Liver (tissue), 8 donors: ENCODE measurements at regions not wholly inside any gene's neighbourhood (a gene's known extent, or its start where the extent isn't known, plus 50 kb on each side); places are given as distances from the start of the nearest gene placed in this dataset.

Source experiments
- DNase-seq: peaks from one replicate; pipeline ENCODE4 v3.0.0-alpha.2; 2017; ENCODE audit warnings: low spot score
- H3K27ac ChIP-seq, 2 donors: one replicate each; pipeline ENCODE4 v1.7.0; 2013; ENCODE audit warnings: inconsistent platforms in 2 of 2, low read length in 2 of 2, control low read depth in 1 of 2, low read depth in 1 of 2, mild to moderate bottlenecking in 1 of 2
- H3K27me3 ChIP-seq, 4 donors: one replicate each; pipeline versions ENCODE4 v1.6.1 to v1.7.0; 2013; ENCODE audit warnings: low read length in 3 of 4, inconsistent platforms in 1 of 4, mild to moderate bottlenecking in 1 of 4, moderate library complexity in 1 of 4; ENCODE audit not compliant: control insufficient read depth in 4 of 4, insufficient read depth in 4 of 4
- H3K36me3 ChIP-seq, 4 donors: one replicate each; pipeline versions ENCODE4 v1.6.1 to v1.7.0; 2013; ENCODE audit warnings: low read length in 3 of 4, mild to moderate bottlenecking in 3 of 4, low read depth in 1 of 4, moderate library complexity in 1 of 4; ENCODE audit not compliant: control insufficient read depth in 4 of 4, insufficient read depth in 3 of 4
- H3K4me1 ChIP-seq, 4 donors: one replicate each; pipeline versions ENCODE4 v1.6.1 to v1.7.0; 2013; ENCODE audit warnings: low read length in 3 of 4, mild to moderate bottlenecking in 3 of 4, moderate library complexity in 1 of 4; ENCODE audit not compliant: control insufficient read depth in 4 of 4, insufficient read depth in 4 of 4
- H3K4me3 ChIP-seq, 3 donors: one replicate each; pipeline versions ENCODE4 v1.6.1 to v1.7.0; 2013; ENCODE audit warnings: low read length in 3 of 3, control low read depth in 1 of 3, low read depth in 1 of 3, mild to moderate bottlenecking in 1 of 3
- H3K9ac ChIP-seq, 2 donors: one replicate each; pipeline ENCODE4 v1.7.0; 2013; ENCODE audit warnings: low read length in 2 of 2, mild to moderate bottlenecking in 2 of 2, moderate library complexity in 2 of 2, control low read depth in 1 of 2, low read depth in 1 of 2
- H3K9me3 ChIP-seq, 4 donors: one replicate each; pipeline versions ENCODE4 v1.6.1 to v1.7.0; 2013; ENCODE audit warnings: low read length in 3 of 4; ENCODE audit not compliant: control insufficient read depth in 4 of 4
- ATF3 ChIP-seq: IDR thresholded peaks from 2 replicates; pipeline ENCODE4 v1.6.1; 2016; ENCODE audit warnings: antibody characterized with exemption
- CTCF ChIP-seq: fragments of 150-350 bp; IDR thresholded peaks from 2 replicates; pipeline ENCODE4 v1.5.1; 2017; ENCODE audit warnings: improper control_type of control experiment, low read depth, low read length; ENCODE audit not compliant: missing input control
- EGR1 ChIP-seq, 2 donors: IDR thresholded peaks; 2 replicates each; pipeline ENCODE4 v1.6.1; 2016 to 2018; ENCODE audit warnings: antibody characterized with exemption in 2 of 2, low read depth in 2 of 2
- FOXA1 ChIP-seq: IDR thresholded peaks from 2 replicates; pipeline ENCODE4 v1.6.1; 2016; ENCODE audit warnings: antibody characterized with exemption
- FOXA2 ChIP-seq: IDR thresholded peaks from 2 replicates; pipeline ENCODE4 v1.6.1; 2016; ENCODE audit warnings: antibody characterized with exemption
- GABPA ChIP-seq, 2 donors: IDR thresholded peaks in 1 of 2; conservative IDR thresholded peaks in 1 of 2; 2 replicates each; pipeline ENCODE4 v1.6.1; 2016; ENCODE audit warnings: antibody characterized with exemption in 2 of 2, mild to moderate bottlenecking in 1 of 2, moderate library complexity in 1 of 2
- HNF4A ChIP-seq, 2 donors: conservative IDR thresholded peaks; 2 replicates each; pipeline ENCODE4 v1.6.1; 2016; ENCODE audit warnings: antibody characterized with exemption in 2 of 2, mild to moderate bottlenecking in 2 of 2
- HNF4G ChIP-seq: IDR thresholded peaks from 2 replicates; pipeline ENCODE4 v1.6.1; 2016; ENCODE audit warnings: antibody characterized with exemption
- JUND ChIP-seq, 2 donors: IDR thresholded peaks; 2 replicates each; pipeline ENCODE4 v1.6.1; 2016; ENCODE audit warnings: antibody characterized with exemption in 2 of 2
- MAX ChIP-seq: IDR thresholded peaks from 2 replicates; pipeline ENCODE4 v1.6.1; 2016; ENCODE audit warnings: antibody characterized with exemption
- NR2F2 ChIP-seq: IDR thresholded peaks from 2 replicates; pipeline ENCODE4 v1.6.1; 2016; ENCODE audit warnings: antibody characterized with exemption
- RAD21 ChIP-seq, 2 donors: IDR thresholded peaks; 2 replicates each; pipeline ENCODE4 v1.6.1; 2016; ENCODE audit warnings: antibody characterized with exemption in 2 of 2, mild to moderate bottlenecking in 2 of 2
- REST ChIP-seq: IDR thresholded peaks from 2 replicates; pipeline ENCODE4 v1.6.1; 2016; ENCODE audit warnings: antibody characterized with exemption, mild to moderate bottlenecking
- RXRA ChIP-seq, 2 donors: IDR thresholded peaks; 2 replicates each; pipeline ENCODE4 v1.6.1; 2017 to 2018; ENCODE audit warnings: antibody characterized with exemption in 2 of 2, mild to moderate bottlenecking in 1 of 2
- SP1 ChIP-seq: IDR thresholded peaks from 2 replicates; pipeline ENCODE4 v1.6.1; 2018; ENCODE audit warnings: antibody characterized with exemption, mild to moderate bottlenecking
- TAF1 ChIP-seq: conservative IDR thresholded peaks from 2 replicates; pipeline ENCODE4 v1.6.1; 2016; ENCODE audit warnings: antibody characterized with exemption, mild to moderate bottlenecking
- YY1 ChIP-seq: IDR thresholded peaks from 2 replicates; pipeline ENCODE4 v1.6.1; 2016; ENCODE audit warnings: antibody characterized with exemption, mild to moderate bottlenecking
- ZBTB33 ChIP-seq: IDR thresholded peaks from 2 replicates; pipeline ENCODE4 v1.6.1; 2016; ENCODE audit warnings: antibody characterized with exemption
- WGBS: extraction: QIAGEN DNeasy Blood & Tissue Kit; methylation state at CpG from one replicate; pipeline ENCODE4 v1.1.7; 2013; 5-methylcytosine and 5-hydroxymethylcytosine counted together
- donor health status: healthy.
- donor health status: healthy.
- donor health status: healthy.
- donor health status: healthy.
- donor health status: healthy.

- no peaks in the 10 kb centered on the region for H3K4me1 ChIP-seq
- no peaks in the 10 kb centered on the region for H3K36me3 ChIP-seq
- no peak overlapping the region for H3K27ac ChIP-seq
- H3K4me3 ChIP-seq = no peak overlapping the region
- no peak overlapping the region for H3K9ac ChIP-seq
- DNase-seq = no peak
- TF ChIP-seq ZBTB33 = no peak
- no peak for TF ChIP-seq HNF4G
- no peak for TF ChIP-seq GABPA (IDR thresholded peaks at IDR 0.05 in 1 of 2, conservative IDR thresholded peaks at IDR 0.05 in 1 of 2)
- TF ChIP-seq FOXA2 = no peak
- TF ChIP-seq NR2F2 = no peak
- no peak for TF ChIP-seq HNF4A (conservative IDR thresholded peaks at IDR 0.05)
- TF ChIP-seq FOXA1 = no peak
- TF ChIP-seq JUND (IDR thresholded peaks at IDR 0.05) = no peak
- TF ChIP-seq MAX = no peak
- no peak for TF ChIP-seq ATF3
- TF ChIP-seq YY1 = no peak
- no peak for TF ChIP-seq TAF1
- no peak for TF ChIP-seq SP1
- no peak for TF ChIP-seq REST
- no peak for TF ChIP-seq EGR1 (IDR thresholded peaks at IDR 0.05; ENCODE audit: low read depth in 2 of 2)
- no peak for TF ChIP-seq RXRA (IDR thresholded peaks at IDR 0.05)
- TF ChIP-seq CTCF = no peak
- no peaks in the 10 kb centered on the region for H3K9me3 ChIP-seq
- no peaks in the 10 kb centered on the region for H3K27me3 ChIP-seq
- 78% methylated on average over 1 of the region's 1 CpG for WGBS
These were observed 114.2 kb upstream of the ARID2 start for GRCh38 chr12:45615268-45615667.

GRCh38 chr12:45619736-45620135 is 109.8 kb upstream of the ARID2 start:
- 91% methylated on average over 3 of the region's 3 CpGs for WGBS
- Histone ChIP-seq H3K36me3 (no peaks in the 10 kb centered on the region), H3K4me1 (no peaks in the 10 kb centered on the region), H3K9me3 (no peaks in the 10 kb centered on the region), H3K27me3 (no peaks in the 10 kb centered on the region), H3K9ac (no peak overlapping the region), H3K27ac (no peak overlapping the region), H3K4me3 (no peak overlapping the region)
- DNase-seq = no peak
- no peak for TF ChIP-seq SP1
- no peak for TF ChIP-seq RAD21 (IDR thresholded peaks at IDR 0.05)
- no peak for TF ChIP-seq YY1
- no peak for TF ChIP-seq NR2F2
- TF ChIP-seq FOXA2 = no peak
- TF ChIP-seq FOXA1 = no peak
- no peak for TF ChIP-seq CTCF
